GM12873 (cell line): ENCODE measurements at regions not wholly inside any gene's neighbourhood (a gene's known extent, or its start where the extent isn't known, plus 50 kb on each side); places are given as distances from the start of the nearest gene placed in this dataset.

ENCODE experiments used
- TF ChIP-seq, protein P1 (sequence below): IDR thresholded peaks from 2 replicates; pipeline ENCODE4 v1.5.1; 2012; ENCODE audit warnings: low read depth, mild to moderate bottlenecking, moderate library complexity, low read length, control low read depth; ENCODE audit not compliant: insufficient read depth; ENCODE audit errors: missing control alignments

DNA sequence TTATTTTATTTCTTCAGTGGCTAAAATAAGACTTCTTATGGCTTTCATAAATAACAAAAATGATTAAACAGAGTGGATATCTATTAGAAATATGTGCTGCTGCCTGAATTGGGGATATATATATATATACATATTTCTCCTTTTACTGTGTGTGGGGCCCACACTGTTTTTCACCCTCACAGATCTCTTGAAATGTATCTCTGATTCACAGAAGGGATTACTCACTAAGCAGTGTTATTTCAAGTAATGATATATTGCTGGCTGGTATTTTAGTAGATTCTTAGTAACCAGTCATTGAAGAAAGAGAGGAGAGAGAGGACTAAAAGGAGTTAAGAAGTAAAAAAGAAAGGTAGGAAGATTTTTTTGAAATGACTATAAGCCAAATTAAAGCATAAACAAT lies 308.6 kb upstream of the NRP1 start:
- TF ChIP-seq, protein P1, sequence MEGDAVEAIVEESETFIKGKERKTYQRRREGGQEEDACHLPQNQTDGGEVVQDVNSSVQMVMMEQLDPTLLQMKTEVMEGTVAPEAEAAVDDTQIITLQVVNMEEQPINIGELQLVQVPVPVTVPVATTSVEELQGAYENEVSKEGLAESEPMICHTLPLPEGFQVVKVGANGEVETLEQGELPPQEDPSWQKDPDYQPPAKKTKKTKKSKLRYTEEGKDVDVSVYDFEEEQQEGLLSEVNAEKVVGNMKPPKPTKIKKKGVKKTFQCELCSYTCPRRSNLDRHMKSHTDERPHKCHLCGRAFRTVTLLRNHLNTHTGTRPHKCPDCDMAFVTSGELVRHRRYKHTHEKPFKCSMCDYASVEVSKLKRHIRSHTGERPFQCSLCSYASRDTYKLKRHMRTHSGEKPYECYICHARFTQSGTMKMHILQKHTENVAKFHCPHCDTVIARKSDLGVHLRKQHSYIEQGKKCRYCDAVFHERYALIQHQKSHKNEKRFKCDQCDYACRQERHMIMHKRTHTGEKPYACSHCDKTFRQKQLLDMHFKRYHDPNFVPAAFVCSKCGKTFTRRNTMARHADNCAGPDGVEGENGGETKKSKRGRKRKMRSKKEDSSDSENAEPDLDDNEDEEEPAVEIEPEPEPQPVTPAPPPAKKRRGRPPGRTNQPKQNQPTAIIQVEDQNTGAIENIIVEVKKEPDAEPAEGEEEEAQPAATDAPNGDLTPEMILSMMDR = no peak

DNA sequence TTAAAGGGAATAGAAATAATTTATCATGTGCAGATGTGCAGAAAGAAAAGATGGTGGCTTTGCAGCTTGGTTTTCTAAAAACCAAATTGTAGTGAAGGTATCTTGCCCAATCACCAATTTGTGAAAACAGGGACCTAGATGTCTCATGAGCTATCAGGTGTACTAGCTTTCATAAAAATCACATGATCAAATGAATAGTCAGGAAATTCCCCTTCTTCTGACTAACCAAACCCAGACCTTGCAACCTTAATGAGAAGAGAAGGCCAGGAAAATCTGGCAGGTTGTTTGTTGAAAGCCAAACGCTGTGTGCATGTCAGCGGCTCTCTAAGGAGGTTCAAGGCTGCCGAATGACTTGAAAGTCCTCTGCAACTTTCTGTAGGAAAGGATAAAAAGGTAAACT lies 304.4 kb upstream of the NRP1 start:
- TF ChIP-seq, protein P1 = no peak

DNA sequence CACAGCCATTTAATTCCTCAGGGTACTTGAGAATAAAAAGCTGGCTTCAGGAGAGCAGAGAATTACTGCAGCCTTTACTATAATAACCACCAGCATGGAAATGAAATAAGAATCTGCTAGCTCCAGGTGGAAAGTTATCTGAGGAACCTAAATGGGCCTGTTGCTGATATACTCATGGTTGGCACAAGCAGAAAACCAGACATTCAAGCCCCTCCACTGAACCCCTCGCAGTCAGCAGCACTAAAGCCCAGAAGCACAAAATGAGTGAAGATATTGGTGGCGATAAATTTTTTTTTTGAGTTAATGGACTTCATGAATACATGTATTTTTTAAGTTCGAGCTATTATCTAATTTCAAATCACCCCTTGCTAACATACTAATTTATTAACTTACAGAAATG lies 303.9 kb upstream of the NRP1 start:
- TF ChIP-seq, protein P1 = no peak

DNA sequence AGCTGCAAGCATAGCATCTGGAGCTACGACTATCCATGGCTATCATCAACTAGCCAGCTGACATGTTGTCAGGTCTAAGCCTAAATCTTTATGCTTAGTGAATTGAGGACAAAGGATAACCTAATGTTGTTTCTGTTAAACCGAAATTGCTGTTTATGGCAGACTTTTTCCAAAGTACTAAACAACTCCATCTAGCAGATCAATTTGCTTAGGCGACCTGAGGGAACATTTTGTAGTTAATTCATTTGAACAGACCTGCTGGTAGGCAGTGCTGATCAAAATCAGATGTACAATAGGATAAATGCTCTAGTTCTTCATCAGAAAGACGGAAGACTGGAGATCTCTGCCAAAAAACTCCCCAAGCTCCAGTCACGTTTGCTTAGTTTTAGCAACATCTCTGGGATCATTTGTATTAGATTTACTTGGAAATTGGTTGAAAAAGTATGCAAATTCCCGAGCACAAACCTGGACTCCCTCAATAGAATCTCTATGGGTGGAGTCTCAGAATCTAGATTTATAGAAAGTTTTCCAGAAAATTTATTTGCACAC lies 301.6 kb upstream of the NRP1 start:
- TF ChIP-seq, protein P1 = no peak

DNA sequence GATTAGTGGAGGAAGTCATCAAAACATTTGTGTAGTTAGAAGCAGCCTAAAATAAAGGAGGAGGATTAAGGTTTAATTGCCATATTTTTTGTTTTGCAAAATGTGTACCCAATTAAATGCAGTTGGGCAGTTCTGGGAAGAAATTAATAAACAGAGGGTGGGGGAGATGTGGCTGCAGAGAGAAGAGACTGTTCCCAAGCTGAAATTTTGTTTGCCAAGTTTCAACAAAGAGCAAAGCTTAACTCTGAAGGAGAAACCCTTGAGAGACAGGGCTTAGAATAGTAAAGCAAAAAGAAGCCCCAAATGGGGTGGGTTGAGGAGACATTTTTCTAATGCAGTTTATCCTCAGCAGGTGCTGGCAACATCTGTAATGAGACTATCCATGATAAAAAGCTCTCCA lies 298.0 kb upstream of the NRP1 start:
- TF ChIP-seq, protein P1 = no peak

DNA sequence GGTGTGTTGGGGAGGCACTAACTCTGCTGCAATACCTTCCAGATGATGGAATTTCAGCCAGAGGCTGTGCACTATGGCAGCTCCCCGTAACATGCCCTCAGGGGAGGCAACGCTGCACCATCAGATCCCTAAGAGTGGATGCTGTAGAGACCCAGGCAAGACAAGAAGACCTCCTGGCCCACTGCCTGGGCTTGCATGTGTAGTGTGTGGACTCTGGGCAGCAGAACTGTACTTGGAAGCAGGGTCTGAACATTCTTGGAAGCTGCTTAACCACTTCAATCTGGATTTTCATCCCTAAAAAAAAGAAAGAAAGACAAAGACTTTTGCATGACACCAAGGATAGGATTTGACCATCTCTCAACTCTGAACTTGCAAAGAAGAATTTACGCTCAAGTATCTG lies 297.5 kb upstream of the NRP1 start:
- TF ChIP-seq, protein P1 = no peak

DNA sequence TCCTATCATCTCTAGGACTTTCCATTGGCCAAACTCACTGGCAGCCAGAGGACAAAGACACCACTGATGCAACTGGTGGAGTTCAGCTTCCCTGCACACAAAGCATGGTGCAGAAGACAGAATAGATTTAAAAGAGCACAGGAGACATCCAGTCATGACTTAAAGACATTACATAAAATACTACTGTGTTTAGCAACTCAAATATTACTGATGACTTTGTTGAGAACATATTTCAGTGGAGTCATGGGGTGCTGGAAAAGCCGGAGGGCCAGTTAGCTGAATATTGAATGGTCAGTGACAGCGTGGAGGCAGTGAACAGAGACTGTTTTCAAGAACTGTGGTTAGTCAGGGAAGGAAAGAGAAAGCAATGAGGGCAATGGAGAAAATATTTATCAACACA lies 296.3 kb upstream of the NRP1 start:
- TF ChIP-seq, protein P1 = no peak
